UCSD-AML1 (cell line): ENCODE measurements at regions not wholly inside any gene's neighbourhood (a gene's known extent, or its start where the extent isn't known, plus 50 kb on each side); places are given as distances from the start of the nearest gene placed in this dataset.
"Not testable (repeated sequence)": the region's sequence is repeated elsewhere in the genome, so short reads cannot be mapped to it uniquely, and the experiment has no call there.

ENCODE experiments used
- DNase-seq: peaks from one replicate; lab custom pipeline; 2025; ENCODE audit not compliant: unreplicated experiment; lab: John Stamatoyannopoulos, UW

DNA sequence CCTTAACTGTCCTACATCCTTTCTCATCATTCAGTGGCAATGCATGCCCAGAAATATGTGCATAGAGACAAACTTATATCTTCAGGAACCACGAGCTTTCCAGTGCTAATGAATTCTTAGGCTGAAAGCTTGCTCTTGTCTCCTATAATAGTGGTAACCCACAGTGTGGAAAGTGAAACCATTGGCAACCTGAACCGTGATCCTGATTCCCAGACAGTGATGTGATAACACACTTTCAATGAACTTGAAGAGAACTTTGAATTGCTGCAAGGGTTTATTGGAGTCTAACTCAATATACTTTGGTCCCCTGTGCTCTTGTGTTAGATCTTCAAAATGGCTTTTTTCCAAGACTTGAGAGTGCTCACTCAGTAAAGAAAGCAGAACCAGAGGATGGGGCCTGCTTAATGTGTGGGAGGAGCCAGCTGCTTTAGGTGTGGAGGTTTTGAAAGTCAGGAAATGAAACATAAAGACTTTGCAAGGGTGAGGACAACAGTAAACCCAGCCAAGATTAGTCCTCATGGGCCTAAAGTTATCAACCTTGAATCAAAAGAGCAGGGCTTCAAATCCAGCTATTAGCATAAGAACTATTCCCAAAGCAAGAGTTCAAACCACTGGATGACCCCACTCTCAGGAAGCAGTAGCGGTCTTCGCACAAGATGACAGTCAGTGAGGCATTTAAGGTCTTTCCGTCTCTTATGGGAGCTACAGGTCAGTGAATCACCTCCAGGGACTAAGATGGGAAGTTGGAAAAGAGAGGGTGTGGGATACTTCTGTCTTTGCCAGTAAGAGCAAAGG is 332.4 kb upstream of the NRP1 start:
- DNase-seq = no peak

DNA sequence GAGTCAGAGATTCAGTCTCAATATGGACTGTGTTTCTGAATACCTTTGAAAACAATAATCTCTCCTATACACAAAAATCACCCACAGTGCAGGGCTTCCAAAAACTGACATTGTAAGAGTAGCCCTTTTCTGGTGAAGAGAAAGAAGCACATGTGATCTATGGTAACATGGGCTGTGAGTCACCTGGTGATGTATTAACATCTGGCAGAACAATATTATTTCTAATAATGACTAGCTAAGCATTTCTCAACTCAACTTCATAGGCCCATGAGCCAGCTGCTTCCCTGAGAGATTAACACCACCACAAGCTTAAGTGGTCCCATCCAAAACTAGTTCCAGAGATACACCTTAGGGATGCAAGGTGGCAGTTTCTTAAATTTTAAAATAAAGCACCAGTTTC is 331.0 kb upstream of the NRP1 start:
- DNase-seq = no peak

DNA sequence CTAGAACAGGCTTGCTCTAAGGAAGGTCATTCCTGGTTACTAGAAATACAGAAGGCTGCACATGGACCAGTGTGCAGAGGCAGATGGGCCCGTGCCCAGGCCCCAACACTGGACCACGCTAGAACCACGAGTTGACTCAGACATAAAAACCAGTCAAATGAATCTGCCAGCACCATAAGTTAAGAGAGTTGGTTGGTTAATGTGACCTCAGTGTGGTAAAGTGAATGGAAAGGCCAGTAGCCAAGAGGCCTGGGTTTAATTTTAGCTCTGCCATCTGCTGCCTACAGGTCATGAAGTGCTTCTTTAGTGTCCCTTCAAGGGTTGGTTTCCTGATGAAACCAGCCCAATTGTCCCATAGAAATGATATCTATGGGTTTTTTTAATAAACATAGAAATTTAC is 329.6 kb upstream of the NRP1 start:
- DNase-seq = no peak

DNA sequence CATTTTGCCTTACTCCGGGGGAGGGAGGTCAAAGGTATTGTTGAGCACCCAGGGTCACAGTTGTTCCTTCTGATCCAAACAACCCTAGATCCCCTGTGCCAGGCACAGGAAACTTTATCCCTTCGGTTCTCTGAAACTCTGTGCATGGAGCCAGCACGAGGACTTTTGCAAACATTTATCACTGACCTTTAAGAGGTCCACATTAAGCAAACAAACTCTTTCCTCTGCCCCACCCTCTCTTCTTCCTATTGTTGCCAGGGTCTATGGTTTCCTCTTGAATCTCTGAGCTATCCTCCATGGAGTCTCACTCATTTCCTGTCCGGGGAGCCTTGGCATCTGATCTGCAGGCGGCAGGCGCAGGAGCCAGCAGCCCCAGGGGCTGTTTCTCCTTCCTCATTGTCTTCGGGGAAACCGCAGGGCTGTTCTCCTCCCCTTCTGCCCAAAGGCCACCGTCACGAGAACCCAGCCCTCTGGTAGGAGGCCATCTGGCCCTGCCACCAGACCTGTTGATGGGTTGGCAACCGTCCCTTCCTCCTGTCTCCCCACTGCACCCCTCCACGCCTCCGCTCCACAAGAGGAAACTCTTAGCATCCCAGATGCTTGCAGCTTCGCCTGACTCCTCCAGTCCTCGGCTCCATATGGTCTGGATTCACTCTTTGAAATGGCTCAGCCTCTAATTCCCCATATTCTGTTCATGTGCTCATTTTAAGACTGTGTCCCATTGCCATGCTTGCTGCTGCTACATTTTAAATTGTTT is 327.3 kb upstream of the NRP1 start:
- DNase-seq = peak; percentile 78

DNA sequence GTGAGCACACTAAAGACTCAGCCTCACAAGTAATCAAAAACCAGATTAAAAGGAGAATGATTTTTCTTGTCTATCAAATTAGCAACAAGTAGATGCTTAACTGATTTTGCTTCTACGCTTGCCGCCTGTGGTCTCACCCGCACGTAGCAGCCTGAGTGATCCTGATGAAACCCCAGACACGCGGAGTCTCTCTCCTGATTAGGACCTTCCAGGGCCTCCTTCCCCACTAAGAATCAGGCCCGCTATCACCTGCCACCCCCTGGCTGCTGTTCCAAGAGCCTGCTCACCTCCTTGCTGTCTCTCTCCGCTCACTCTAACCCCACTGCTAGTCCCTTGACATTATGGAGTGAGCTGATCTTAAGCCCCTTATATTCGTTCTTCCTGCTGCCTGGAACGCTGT is 325.9 kb upstream of the NRP1 start:
- no peak for DNase-seq

DNA sequence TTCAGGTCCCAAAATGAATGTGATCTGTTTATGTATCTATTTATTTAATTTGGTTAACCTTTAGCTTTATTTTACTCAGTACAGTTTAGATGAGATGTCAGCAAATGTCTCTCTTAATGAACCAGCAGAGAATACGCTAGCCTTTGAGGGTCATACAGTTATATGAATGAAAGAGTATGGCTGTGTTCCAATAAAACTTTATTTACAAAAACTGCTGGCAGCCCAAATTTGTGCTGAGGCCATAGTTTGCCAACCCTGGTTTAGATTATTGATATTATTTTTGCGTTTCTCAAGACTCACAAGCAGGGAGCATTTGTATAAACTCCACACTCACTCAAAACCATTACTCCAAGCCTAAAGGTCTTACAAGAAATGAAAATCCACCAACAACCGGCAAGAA is 323.4 kb upstream of the NRP1 start:
- no peak for DNase-seq

DNA sequence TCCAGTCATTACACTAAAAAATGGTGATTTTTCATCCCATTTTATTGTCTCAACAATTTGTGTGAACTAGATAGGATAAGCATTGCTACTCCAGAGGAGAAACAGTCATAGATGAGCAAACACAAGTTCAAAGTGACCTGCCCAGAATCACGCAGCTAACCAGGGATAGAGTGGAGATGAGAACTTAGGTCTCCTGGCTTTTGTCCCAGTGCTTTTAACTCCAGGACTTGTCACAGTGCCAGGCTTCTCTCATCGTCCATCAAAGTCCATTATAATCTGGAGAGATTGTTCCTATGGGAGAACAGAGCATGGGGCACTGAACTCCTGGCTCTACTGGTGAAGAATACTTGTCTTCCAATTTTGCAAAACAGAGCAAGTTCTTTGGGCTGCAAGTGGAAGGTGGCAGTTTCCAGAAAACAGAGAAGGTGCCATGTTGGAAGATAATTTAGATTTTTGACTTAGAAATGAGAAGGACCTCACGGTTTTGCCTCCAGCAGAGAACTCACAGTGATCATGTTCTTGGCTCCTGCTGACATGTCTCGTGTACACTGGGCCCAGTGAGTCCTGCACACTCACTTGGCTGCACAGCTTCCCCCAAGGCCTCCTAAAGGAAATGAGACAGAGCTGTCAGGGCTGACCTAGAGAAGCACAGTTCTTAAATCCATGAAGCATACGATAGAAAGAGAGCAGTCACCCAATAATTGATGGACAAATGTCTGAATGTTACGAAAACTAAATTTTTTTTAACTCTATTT is 322.9 kb upstream of the NRP1 start:
- DNase-seq = no peak

DNA sequence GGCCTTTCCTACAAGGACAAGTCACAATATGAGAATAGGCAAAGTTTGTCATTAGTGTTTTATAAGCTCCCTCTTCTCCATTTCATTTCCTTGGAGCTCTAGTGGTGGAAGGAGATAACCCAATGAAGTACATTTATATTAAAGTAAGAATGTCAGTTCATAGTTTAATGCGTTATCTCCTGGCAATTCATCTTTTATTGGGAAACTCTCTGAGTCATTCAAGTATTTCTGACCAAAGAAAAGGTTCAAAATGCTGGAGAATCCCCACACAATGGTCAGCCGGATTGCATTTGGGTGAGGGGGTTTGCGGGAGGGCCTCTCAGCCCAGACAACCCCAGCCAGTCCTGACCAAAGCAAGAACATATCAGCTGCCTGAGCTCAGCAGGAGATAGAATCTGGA is 321.5 kb upstream of the NRP1 start:
- DNase-seq = no peak

DNA sequence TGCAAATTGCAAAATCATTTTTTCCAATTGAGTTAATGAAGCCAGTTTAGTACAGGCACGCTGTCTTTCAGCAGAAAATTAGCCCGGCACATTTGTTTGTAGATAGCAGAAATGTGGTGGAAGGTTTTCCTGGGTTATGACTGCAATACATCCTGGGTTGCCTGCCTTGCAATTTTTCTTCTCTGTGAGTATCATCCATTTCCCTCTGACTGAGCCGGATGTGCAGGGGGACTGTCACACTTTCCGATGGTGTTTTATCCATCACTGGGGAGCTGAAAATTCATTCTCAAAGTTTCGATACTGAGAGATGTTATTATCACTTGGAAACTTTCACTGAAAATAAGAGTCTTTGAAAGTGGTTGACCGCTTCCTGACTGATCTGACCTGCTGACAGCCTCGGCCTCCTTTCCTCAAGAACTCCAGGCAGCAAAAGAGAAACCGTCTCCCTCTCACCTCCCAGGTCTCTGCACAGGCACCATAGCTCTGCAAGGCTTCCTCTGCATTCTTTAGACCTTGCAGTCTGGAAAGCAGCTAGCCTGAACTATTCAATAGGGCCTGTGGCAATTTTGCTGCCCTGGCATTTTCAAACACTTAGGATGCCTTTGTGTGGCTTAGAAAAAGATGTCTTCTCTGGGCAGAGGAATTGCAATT is 320.8 kb upstream of the NRP1 start:
- DNase-seq = peak; percentile 40

DNA sequence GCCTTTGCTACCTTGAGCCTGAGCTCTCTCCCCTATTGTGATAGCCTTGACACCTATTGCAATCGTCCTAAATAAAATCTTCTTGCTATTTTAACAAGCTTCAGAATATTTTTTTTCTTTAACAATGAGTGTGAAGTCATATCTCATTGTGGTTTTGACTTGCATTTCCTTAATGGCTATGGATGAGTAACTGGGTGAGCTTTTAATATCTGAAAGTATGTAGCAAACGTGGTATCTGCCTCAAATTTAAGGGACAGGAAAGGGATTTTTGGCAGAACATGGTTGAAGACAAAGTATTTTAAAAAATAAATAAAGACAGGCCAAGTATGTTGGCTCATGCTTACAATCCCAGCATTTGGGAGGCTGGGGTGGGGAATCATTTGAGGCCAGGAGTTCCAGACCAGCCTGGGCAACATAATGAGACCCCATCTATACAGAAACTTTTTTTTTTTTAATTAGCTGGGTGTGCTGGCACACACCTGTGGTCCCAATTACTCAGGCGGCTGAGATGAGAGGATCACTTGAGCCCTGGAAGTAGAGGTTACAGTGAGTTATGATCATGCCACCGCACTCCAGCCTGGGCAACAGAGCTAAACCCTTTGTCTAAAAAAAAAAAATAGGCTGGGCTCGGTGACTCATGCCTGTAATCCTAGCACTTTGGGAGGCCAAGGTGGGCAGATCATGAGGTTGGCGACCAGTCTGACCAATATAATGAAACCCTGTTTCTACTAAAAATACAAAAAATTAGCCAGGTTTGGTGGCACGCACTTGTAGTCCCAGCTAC is 319.3 kb upstream of the NRP1 start:
- no peak for DNase-seq

DNA sequence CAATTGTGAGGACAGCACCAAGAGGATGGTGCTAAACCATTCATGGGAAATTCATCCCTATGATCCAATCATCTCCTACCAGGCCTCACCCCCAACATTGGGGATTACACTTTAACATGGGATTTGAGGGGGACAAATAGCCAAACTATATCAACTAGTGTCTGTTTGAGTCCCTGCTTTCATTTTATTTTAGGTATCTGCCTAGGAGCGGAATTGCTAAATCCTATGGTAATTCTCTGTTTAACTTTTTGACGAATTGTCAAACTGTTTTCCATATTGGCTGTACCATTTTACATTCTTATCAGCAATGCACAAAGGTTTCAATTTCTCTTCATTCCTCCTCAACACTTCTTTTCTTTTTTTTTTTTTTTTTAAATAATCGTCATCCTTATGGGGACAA is 318.4 kb upstream of the NRP1 start:
- no peak for DNase-seq

DNA sequence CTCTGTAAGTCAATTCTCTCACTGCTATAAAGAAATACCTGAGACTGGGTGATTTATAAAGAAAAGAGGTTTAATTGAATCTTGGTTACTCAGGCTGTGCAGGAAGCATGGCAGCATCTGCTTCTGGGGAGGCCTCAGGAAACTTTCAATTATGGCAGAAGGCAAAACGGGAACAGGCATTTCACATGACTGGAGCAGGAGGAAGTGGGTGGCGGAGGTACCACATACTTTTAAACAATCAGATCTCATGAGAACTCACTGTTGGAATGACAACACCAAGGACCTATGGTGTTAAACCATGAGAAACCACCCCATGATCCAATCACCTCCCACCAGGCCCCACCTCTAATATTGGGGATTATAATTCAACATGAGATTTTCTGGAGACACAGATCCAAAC is 315.7 kb upstream of the NRP1 start:
- not testable (repeated sequence) for DNase-seq

DNA sequence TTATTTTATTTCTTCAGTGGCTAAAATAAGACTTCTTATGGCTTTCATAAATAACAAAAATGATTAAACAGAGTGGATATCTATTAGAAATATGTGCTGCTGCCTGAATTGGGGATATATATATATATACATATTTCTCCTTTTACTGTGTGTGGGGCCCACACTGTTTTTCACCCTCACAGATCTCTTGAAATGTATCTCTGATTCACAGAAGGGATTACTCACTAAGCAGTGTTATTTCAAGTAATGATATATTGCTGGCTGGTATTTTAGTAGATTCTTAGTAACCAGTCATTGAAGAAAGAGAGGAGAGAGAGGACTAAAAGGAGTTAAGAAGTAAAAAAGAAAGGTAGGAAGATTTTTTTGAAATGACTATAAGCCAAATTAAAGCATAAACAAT is 308.6 kb upstream of the NRP1 start:
- DNase-seq = no peak

DNA sequence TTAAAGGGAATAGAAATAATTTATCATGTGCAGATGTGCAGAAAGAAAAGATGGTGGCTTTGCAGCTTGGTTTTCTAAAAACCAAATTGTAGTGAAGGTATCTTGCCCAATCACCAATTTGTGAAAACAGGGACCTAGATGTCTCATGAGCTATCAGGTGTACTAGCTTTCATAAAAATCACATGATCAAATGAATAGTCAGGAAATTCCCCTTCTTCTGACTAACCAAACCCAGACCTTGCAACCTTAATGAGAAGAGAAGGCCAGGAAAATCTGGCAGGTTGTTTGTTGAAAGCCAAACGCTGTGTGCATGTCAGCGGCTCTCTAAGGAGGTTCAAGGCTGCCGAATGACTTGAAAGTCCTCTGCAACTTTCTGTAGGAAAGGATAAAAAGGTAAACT is 304.4 kb upstream of the NRP1 start:
- no peak for DNase-seq

DNA sequence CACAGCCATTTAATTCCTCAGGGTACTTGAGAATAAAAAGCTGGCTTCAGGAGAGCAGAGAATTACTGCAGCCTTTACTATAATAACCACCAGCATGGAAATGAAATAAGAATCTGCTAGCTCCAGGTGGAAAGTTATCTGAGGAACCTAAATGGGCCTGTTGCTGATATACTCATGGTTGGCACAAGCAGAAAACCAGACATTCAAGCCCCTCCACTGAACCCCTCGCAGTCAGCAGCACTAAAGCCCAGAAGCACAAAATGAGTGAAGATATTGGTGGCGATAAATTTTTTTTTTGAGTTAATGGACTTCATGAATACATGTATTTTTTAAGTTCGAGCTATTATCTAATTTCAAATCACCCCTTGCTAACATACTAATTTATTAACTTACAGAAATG is 303.9 kb upstream of the NRP1 start:
- DNase-seq = no peak

DNA sequence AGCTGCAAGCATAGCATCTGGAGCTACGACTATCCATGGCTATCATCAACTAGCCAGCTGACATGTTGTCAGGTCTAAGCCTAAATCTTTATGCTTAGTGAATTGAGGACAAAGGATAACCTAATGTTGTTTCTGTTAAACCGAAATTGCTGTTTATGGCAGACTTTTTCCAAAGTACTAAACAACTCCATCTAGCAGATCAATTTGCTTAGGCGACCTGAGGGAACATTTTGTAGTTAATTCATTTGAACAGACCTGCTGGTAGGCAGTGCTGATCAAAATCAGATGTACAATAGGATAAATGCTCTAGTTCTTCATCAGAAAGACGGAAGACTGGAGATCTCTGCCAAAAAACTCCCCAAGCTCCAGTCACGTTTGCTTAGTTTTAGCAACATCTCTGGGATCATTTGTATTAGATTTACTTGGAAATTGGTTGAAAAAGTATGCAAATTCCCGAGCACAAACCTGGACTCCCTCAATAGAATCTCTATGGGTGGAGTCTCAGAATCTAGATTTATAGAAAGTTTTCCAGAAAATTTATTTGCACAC is 301.6 kb upstream of the NRP1 start:
- no peak for DNase-seq

DNA sequence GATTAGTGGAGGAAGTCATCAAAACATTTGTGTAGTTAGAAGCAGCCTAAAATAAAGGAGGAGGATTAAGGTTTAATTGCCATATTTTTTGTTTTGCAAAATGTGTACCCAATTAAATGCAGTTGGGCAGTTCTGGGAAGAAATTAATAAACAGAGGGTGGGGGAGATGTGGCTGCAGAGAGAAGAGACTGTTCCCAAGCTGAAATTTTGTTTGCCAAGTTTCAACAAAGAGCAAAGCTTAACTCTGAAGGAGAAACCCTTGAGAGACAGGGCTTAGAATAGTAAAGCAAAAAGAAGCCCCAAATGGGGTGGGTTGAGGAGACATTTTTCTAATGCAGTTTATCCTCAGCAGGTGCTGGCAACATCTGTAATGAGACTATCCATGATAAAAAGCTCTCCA is 298.0 kb upstream of the NRP1 start:
- DNase-seq = no peak

DNA sequence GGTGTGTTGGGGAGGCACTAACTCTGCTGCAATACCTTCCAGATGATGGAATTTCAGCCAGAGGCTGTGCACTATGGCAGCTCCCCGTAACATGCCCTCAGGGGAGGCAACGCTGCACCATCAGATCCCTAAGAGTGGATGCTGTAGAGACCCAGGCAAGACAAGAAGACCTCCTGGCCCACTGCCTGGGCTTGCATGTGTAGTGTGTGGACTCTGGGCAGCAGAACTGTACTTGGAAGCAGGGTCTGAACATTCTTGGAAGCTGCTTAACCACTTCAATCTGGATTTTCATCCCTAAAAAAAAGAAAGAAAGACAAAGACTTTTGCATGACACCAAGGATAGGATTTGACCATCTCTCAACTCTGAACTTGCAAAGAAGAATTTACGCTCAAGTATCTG is 297.5 kb upstream of the NRP1 start:
- no peak for DNase-seq

DNA sequence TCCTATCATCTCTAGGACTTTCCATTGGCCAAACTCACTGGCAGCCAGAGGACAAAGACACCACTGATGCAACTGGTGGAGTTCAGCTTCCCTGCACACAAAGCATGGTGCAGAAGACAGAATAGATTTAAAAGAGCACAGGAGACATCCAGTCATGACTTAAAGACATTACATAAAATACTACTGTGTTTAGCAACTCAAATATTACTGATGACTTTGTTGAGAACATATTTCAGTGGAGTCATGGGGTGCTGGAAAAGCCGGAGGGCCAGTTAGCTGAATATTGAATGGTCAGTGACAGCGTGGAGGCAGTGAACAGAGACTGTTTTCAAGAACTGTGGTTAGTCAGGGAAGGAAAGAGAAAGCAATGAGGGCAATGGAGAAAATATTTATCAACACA is 296.3 kb upstream of the NRP1 start:
- no peak for DNase-seq

DNA sequence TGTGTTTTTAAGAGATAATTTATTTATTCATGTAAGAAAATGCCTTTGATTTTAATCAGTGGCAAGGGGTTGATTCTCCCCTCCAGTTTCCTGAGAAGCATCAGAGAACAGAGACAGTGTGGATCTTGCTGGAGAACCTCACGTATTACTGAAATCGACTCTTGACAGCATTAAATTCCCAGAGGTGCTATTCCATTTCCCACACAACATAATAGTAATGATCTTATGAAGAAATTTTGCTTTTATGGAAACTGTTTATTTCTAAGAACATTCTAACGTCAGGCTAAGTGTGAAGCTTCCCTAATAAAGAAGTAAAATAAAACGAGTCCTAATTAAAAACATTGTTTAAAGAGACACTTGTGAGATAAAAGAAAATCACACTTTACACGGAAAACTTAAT is 293.1 kb upstream of the NRP1 start:
- no peak for DNase-seq
